GM13977 (cell line): ENCODE measurements at regions not wholly inside any gene's neighbourhood (a gene's known extent, or its start where the extent isn't known, plus 50 kb on each side); places are given as distances from the start of the nearest gene placed in this dataset.

Experiments used
- DNase-seq: peaks from one replicate; pipeline ENCODE4 v3.0.0; 2012; ENCODE audit warnings: low spot score
- CTCF ChIP-seq: IDR thresholded peaks from 2 replicates; pipeline ENCODE4 v1.5.1; 2012; ENCODE audit warnings: mild to moderate bottlenecking, control low read depth; ENCODE audit not compliant: insufficient read depth; ENCODE audit errors: extremely low read depth, missing control alignments
- in situ Hi-C: fragments of 300-500 bp; cut with MboI; formaldehyde crosslinking; loops from one replicate; pipeline ENCODE4 v1.12.0; 2022; ENCODE audit warnings: low sequenced_read_pairs, low pct_unique_long_range_greater_than_20kb, mixed read lengths, inconsistent platforms; ENCODE audit not compliant: unreplicated experiment

- TF ChIP-seq CTCF = no peak
- DNase-seq = no peak
- in situ Hi-C loops = no loop called here
Measured at GRCh38 chr9:111728617-111729366, 65.9 kb downstream of the SHOC1 start.

- no peak for DNase-seq
- in situ Hi-C loops = no loop called here
- TF ChIP-seq CTCF = no peak
Measured at GRCh38 chr9:111728143-111728542, 66.6 kb downstream of the SHOC1 start.

GRCh38 chr9:111726949-111727348, 65.5 kb downstream of the GNG10 start:
- in situ Hi-C loops = no loop called here
- TF ChIP-seq CTCF = no peak
- DNase-seq = peak; percentile 11

GRCh38 chr9:111720174-111720573, 58.8 kb downstream of the GNG10 start:
- in situ Hi-C loops = no loop called here
- DNase-seq = no peak
- no peak for TF ChIP-seq CTCF
